H1 (cell line): ENCODE measurements at regions not wholly inside any gene's neighbourhood (a gene's known extent, or its start where the extent isn't known, plus 50 kb on each side); places are given as distances from the start of the nearest gene placed in this dataset.

Experiments
- BRCA1 ChIP-seq: IDR thresholded peaks from 2 replicates; pipeline ENCODE4 v1.6.1; 2012; ENCODE audit warnings: low read depth, low read length, improper control_type of control experiment
- CEBPB ChIP-seq: IDR thresholded peaks from 2 replicates; pipeline ENCODE4 v1.6.1; 2012; ENCODE audit warnings: low read depth, low read length
- EGR1 ChIP-seq: IDR thresholded peaks from 2 replicates; pipeline ENCODE4 v1.6.1; 2011; ENCODE audit warnings: low read depth, low read length, borderline replicate concordance
- EP300 ChIP-seq, 2 experiments: IDR thresholded peaks; 1 replicate in 1 of 2; 2 replicates in 1 of 2; pipeline ENCODE4 v1.6.1; 2011 to 2012; ENCODE audit warnings: low read depth in 2 of 2, low read length in 2 of 2, mild to moderate bottlenecking in 2 of 2, borderline replicate concordance in 1 of 2, inconsistent platforms in 1 of 2, moderate library complexity in 1 of 2
- GABPA ChIP-seq: IDR thresholded peaks from 2 replicates; pipeline ENCODE4 v1.6.1; 2011; ENCODE audit warnings: mild to moderate bottlenecking, low read length, moderate library complexity, borderline replicate concordance; ENCODE audit not compliant: insufficient read depth
- SUZ12 ChIP-seq: fragments of 200-600 bp; sonication (generic); IDR thresholded peaks from 2 replicates; pipeline ENCODE4 v1.6.1; 2012; ENCODE audit warnings: mild to moderate bottlenecking, inconsistent platforms, low read length, moderate library complexity, mixed read lengths
- TF ChIP-seq, protein P1 (sequence below): fragments of 300-600 bp; sonication (generic); IDR thresholded peaks from 2 replicates; pipeline ENCODE4 v1.7.1; 2012; ENCODE audit warnings: low read length, moderate library complexity, mild to moderate bottlenecking, inconsistent platforms; ENCODE audit not compliant: insufficient replicate concordance
- TF ChIP-seq, protein P2 (sequence below): IDR thresholded peaks from 2 replicates; pipeline ENCODE4 v1.6.1; 2011; ENCODE audit warnings: low read depth, mild to moderate bottlenecking, low read length; ENCODE audit not compliant: insufficient read depth
- TF ChIP-seq, protein P3 (sequence below), 3 experiments: IDR thresholded peaks; 1 replicate in 2 of 3; 2 replicates in 1 of 3; pipeline versions ENCODE4 v1.5.1 to v1.6.1; 2011; ENCODE audit warnings: low read length in 3 of 3, mild to moderate bottlenecking in 3 of 3, inconsistent platforms in 2 of 3, low read depth in 1 of 3, moderate library complexity in 1 of 3; ENCODE audit not compliant: insufficient read depth in 1 of 3; ENCODE audit errors: control extremely low read depth in 1 of 3

DNA sequence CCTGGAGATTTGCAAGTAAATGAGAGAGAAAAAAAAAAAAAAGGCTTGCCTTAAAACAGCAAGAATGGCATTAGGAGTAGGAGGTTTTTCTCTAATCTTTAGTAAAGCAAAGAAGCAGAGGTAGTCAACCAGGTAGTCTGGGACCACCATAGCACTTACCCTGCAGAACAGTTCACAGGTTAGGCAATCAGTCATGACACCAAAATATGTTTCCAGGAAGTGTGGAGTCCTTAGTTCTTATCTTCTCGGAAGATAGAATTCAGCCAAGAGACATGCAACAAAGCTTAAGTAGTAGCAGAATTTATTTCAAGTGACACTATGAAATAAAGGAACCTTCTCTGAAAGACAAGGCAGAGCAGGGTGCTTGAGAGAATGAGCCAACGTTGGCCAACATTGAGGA, 295.8 kb downstream of the IPO8 start (continued):
- TF ChIP-seq, protein P1, sequence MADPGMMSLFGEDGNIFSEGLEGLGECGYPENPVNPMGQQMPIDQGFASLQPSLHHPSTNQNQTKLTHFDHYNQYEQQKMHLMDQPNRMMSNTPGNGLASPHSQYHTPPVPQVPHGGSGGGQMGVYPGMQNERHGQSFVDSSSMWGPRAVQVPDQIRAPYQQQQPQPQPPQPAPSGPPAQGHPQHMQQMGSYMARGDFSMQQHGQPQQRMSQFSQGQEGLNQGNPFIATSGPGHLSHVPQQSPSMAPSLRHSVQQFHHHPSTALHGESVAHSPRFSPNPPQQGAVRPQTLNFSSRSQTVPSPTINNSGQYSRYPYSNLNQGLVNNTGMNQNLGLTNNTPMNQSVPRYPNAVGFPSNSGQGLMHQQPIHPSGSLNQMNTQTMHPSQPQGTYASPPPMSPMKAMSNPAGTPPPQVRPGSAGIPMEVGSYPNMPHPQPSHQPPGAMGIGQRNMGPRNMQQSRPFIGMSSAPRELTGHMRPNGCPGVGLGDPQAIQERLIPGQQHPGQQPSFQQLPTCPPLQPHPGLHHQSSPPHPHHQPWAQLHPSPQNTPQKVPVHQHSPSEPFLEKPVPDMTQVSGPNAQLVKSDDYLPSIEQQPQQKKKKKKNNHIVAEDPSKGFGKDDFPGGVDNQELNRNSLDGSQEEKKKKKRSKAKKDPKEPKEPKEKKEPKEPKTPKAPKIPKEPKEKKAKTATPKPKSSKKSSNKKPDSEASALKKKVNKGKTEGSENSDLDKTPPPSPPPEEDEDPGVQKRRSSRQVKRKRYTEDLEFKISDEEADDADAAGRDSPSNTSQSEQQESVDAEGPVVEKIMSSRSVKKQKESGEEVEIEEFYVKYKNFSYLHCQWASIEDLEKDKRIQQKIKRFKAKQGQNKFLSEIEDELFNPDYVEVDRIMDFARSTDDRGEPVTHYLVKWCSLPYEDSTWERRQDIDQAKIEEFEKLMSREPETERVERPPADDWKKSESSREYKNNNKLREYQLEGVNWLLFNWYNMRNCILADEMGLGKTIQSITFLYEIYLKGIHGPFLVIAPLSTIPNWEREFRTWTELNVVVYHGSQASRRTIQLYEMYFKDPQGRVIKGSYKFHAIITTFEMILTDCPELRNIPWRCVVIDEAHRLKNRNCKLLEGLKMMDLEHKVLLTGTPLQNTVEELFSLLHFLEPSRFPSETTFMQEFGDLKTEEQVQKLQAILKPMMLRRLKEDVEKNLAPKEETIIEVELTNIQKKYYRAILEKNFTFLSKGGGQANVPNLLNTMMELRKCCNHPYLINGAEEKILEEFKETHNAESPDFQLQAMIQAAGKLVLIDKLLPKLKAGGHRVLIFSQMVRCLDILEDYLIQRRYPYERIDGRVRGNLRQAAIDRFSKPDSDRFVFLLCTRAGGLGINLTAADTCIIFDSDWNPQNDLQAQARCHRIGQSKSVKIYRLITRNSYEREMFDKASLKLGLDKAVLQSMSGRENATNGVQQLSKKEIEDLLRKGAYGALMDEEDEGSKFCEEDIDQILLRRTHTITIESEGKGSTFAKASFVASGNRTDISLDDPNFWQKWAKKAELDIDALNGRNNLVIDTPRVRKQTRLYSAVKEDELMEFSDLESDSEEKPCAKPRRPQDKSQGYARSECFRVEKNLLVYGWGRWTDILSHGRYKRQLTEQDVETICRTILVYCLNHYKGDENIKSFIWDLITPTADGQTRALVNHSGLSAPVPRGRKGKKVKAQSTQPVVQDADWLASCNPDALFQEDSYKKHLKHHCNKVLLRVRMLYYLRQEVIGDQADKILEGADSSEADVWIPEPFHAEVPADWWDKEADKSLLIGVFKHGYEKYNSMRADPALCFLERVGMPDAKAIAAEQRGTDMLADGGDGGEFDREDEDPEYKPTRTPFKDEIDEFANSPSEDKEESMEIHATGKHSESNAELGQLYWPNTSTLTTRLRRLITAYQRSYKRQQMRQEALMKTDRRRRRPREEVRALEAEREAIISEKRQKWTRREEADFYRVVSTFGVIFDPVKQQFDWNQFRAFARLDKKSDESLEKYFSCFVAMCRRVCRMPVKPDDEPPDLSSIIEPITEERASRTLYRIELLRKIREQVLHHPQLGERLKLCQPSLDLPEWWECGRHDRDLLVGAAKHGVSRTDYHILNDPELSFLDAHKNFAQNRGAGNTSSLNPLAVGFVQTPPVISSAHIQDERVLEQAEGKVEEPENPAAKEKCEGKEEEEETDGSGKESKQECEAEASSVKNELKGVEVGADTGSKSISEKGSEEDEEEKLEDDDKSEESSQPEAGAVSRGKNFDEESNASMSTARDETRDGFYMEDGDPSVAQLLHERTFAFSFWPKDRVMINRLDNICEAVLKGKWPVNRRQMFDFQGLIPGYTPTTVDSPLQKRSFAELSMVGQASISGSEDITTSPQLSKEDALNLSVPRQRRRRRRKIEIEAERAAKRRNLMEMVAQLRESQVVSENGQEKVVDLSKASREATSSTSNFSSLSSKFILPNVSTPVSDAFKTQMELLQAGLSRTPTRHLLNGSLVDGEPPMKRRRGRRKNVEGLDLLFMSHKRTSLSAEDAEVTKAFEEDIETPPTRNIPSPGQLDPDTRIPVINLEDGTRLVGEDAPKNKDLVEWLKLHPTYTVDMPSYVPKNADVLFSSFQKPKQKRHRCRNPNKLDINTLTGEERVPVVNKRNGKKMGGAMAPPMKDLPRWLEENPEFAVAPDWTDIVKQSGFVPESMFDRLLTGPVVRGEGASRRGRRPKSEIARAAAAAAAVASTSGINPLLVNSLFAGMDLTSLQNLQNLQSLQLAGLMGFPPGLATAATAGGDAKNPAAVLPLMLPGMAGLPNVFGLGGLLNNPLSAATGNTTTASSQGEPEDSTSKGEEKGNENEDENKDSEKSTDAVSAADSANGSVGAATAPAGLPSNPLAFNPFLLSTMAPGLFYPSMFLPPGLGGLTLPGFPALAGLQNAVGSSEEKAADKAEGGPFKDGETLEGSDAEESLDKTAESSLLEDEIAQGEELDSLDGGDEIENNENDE = no peak
- TF ChIP-seq CEBPB (no peak), GABPA (no peak), EP300 (IDR thresholded peaks at IDR 0.05; ENCODE audit: borderline replicate concordance in 1 of 2, low read depth in 2 of 2, low read length in 2 of 2) (no peak), EGR1 (no peak), SUZ12 (no peak), BRCA1 (no peak)
- TF ChIP-seq, protein P2, sequence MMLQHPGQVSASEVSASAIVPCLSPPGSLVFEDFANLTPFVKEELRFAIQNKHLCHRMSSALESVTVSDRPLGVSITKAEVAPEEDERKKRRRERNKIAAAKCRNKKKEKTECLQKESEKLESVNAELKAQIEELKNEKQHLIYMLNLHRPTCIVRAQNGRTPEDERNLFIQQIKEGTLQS = no peak
- TF ChIP-seq, protein P3, sequence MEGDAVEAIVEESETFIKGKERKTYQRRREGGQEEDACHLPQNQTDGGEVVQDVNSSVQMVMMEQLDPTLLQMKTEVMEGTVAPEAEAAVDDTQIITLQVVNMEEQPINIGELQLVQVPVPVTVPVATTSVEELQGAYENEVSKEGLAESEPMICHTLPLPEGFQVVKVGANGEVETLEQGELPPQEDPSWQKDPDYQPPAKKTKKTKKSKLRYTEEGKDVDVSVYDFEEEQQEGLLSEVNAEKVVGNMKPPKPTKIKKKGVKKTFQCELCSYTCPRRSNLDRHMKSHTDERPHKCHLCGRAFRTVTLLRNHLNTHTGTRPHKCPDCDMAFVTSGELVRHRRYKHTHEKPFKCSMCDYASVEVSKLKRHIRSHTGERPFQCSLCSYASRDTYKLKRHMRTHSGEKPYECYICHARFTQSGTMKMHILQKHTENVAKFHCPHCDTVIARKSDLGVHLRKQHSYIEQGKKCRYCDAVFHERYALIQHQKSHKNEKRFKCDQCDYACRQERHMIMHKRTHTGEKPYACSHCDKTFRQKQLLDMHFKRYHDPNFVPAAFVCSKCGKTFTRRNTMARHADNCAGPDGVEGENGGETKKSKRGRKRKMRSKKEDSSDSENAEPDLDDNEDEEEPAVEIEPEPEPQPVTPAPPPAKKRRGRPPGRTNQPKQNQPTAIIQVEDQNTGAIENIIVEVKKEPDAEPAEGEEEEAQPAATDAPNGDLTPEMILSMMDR (IDR thresholded peaks at IDR 0.05; ENCODE audit: control extremely low read depth in 1 of 3, insufficient read depth in 1 of 3, low read depth in 1 of 3, low read length in 3 of 3) = no peak
